T-helper 1 cell treated with Interleukin-12 subunit alpha and Interleukin-12 subunit beta and Interleukin-4 antibody, amounts not matched to agents 30 ng/mL and 1 ng/mL, for 36 hours (primary cell): ENCODE measurements at regions not wholly inside any gene's neighbourhood (a gene's known extent, or its start where the extent isn't known, plus 50 kb on each side); places are given as distances from the start of the nearest gene placed in this dataset.
"Not testable (repeated sequence)": the region's sequence is repeated elsewhere in the genome, so short reads cannot be mapped to it uniquely, and the experiment has no call there.

ENCODE experiments used
- intact Hi-C: fragments of 100-400 bp; cut with micrococcal nuclease; formaldehyde crosslinking; loops from one replicate; pipeline ENCODE4 v1.15.1; 2024

DNA sequence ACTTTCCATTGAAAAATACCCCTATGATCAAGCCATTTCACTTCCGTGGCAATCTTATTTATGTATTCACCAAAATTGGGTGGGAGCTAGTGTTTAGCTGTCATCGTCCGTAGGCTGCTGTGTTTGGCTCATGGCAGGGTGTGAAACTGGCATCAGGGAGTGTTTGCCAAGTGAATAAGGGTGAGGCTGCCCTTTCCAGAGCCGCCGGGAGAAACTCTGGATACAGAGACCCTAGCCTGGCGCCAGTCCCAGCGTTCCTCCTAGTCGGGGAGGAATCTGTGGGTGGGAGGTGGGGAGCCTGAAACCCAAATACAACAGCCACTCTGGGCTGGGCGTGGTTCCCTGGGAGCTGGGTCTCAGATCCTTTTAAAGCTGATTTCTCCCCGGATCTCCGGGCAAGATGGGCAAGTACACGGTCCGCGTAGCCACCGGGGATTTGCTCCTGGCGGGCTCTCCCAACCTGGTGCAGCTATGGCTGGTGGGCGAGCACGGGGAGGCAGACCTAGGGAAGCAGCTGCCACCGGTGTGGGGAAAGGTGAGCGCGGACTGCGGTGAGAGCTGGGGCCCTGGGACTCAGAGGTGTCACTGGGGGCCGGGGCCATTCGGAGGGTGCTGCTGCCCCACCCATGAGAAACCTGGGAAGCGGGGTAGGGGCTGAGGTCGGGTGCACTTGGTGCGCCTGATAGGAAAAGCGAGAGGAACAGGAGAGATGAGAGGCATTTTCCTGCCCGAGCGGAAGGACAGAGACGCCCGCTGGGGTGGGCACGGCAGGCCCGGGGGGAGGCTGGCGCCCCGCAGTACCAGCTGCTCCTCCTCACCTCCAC, 62.1 kb upstream of the TEKT1 start:
- intact Hi-C loops, result loop anchor here (2.0 kb wide), 1 partner anchor 51 kb away; no protein-coding TSS in a partner anchor

DNA sequence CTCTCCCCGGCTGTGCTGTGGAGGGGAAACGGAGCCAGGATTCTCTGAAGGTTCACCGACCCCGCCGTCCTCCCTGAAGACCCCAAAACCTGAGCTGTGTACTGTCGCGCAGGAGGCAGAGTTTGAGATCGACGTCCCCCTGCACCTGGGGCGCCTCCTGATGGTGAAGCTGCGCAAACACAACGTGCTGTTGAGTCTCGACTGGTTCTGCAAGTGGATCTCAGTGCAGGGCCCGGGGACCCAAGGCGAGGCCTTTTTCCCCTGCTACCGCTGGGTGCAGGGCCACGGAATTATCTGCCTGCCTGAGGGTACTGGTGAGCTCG, 62.6 kb upstream of the TEKT1 start:
- intact Hi-C loops, result loop anchor here (2.0 kb wide), 1 partner anchor 51 kb away; no protein-coding TSS in a partner anchor

DNA sequence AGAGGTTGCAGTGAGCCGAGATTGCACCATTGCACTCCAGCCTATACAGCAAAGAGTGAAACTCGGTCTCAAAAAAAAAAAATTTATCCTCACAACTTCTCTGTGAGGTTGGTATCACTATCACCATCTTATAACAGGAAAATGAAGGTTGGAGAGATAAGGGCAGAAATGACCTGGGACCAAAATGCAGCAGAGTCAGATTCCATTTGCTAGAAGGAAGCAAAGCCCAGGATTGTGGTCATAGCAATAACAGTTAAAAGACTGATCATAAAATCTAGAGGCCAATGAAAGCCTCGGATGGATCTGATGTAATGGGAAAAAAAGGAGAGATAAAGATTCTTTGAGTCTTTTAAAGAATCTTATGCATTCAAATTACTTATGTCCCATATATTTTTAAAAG, 69.6 kb upstream of the TEKT1 start:
- intact Hi-C loops, result no loop called here

DNA sequence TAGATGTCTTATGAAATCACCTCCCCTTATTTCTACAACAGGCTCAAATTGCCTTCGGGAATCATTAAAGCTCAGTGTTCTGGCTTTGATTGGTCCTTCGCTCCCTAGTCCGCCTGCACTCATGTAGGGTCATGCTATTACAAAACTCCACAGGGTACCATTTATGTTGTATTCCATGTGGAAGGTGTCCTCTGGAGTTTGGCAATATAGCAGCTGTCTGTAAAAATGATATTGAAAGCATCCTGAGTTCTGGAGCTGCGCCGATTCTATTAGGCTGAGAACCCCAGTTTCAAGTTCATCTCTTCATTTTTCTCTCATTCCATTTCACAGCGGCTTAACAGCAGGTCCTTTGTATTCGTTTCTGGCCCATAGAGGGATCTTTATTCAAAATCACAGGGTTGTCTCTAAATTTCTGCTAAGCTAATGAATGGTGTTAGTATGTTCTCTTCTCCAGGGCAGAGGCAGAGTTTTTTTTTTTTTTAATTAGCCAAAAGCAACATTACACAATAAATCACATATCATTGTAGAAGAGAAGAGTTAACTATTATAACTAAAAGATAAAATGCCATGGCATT, 71.9 kb upstream of the TEKT1 start:
- intact Hi-C loops, result no loop called here

DNA sequence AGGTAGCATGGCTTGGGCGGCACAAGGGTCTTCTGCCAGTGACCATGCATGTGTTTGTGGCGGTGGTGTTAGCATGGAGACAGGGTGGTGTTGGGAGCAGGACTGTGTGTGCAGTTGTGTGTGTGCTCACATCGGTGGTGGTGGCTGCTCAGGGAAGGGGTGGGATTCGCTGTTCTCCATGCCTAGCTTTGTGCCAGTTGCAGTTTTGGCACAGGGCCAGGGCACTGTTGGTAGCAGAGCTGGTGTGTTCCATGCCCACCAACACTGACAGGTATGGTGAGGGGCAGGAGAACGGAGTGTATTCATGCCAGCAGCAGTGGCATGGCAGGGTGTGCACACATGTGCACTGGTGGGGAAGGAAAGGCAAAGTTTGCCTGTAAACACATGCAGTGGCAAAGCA, 77.3 kb upstream of the TEKT1 start:
- intact Hi-C loops, result no loop called here

DNA sequence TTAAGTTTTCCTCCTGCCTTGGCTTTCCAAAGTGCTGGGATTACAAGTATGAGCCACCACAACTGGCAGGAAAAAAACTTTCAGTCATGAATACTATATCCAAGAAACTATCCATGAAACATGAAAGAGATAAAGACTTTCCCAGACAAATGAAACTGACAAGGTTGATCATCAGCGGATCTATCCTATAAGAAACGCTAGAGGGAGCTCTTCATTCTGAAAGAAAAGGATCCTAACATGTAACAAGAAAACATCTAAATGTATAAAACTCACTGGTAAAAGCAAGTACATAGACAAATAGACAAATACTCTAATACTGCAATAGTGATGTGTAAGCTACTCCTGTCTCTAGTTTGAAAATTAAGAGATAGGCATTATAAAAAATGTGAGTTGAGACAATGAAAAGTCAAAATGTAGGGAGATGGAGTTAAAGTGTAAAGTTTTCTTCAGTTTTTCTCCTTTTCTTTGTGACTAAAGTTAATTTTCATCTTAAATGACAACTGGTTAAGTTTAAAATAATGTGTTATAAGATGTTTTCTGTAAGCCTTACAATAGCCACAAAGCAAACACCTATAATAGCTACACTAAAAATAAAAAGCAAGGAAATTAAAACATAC, 79.6 kb upstream of the TEKT1 start:
- intact Hi-C loops, result loop anchor here (1.0 to 5.0 kb wide), 6 partner anchors 68 to 266 kb away; no protein-coding TSS in a partner anchor

DNA sequence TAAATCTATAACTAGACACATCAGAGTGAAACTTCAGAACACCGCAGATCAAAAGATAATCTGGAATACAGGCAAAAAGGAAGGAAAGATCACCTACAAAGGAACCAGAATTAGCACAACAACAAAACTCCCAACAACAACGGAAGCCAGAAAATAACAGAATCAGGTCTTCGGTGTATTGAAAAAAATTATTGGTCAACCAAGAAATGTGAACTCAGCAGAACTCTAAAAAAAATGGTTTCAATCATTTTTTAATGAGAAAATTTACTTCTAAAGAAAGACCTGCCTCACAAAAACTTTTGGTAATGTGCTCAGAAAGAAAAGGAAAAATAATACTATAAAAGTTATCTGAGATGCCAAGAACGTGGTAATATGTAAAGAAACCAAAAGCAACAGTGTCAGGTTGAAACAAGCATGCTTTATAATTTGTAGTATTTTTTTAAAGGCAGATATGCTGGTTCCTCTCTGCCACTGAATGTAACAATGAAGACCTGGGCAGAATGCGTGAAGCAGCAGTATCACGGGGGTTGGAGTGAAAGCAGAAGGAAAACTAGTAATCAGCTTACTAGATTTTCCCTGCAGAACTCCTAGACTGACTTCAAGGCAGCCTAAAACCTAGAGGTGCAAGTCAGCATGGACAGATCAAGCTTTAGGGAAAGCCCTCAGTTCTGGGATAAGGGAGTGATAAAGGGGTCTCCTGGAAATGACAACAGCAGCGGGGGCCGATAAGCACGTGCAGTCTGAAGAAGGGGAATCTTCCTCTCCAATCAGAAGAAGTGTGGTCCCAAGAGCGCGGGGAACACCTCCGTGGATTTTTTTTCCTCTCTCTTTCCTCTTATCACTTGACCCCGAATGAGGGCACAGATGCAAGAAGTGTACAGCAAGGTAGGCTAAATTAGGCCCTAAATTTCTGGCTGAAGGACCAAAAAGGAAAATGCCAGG, 80.9 kb upstream of the TEKT1 start:
- intact Hi-C loops, result loop anchor here (5.0 kb wide), 1 partner anchor 245 kb away; no protein-coding TSS in a partner anchor

DNA sequence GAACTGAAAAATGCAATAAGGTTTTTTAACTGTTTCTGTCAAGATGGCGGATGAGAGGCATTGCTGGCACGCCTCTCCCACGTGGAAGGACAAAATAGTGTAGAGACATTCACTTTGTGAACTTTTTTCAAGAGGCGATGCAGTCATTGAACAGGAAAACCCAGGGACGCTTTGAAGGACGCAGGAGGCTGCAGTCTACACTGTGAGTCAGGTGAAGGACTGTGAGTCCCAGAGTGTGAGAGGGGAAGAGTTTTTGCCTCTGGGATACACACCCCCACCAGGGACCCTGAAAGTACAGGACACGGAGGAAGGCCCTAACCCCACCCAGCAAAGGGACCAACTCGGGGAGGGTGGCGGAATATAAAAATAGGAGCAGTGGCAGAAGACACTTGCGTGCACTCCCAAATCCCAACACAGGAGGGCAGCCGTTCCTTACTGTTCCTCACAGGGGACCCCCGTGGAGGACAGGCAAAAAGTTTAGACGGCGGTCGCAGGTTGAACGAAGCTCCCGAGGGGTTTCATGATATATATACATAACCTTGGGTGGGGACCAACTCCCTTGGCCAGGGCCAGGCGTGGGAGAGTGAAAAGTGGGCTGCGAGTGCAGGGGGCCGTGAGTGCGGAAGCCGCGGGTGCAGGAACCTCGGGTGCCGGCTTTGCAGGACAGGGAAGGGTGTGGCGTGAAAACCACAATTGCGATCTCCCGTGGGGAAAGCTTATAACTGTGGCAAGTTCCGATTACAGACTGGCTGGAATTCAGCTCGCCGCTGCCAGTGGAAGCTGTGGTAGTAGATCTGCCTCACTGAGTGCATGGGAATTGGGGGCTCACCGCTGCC, 82.0 kb upstream of the ALOX12 start:
- intact Hi-C loops, result loop anchor here (5.0 kb wide), 1 partner anchor 247 kb away; no protein-coding TSS in a partner anchor

DNA sequence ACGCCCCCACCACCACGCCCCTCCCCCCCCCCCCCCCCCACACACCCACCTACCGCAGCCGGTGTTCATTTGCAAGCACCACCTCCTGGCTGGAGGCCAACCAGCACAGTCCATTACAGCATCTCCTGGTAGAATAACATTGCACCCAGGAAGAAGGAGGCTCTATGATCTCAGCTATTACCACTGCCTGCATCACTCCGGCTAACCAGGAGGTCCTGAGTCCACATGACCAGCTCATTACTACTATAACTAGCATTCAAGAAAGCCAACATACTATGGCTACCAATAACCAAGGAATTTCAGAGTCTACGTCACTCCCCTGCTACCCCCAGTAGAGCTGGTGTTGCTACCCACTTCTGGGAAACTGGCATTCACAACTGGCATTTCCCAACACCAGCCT, 81.1 kb upstream of the ALOX12 start:
- intact Hi-C loops, result loop anchor here (5.0 kb wide), 1 partner anchor 247 kb away; no protein-coding TSS in a partner anchor

DNA sequence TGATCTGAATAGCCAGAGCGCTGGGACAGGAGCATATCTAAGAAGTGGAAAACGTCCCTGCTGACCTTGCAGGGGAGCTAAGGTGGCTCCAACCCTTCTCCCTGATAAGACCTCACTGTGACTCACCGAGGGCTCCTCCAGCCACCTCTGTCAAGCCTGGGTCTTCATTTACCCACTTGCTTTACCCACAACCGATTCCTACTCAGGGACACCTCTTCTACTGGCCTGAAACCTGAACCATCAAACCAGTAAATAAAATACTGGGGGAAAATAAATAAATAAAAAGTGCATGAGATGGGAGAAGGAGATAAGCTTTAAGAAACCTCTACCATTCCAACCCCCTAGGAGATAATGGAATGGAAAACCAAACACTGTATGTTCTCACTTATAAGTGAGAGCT, 80.2 kb upstream of the ALOX12 start:
- intact Hi-C loops, result no loop called here

DNA sequence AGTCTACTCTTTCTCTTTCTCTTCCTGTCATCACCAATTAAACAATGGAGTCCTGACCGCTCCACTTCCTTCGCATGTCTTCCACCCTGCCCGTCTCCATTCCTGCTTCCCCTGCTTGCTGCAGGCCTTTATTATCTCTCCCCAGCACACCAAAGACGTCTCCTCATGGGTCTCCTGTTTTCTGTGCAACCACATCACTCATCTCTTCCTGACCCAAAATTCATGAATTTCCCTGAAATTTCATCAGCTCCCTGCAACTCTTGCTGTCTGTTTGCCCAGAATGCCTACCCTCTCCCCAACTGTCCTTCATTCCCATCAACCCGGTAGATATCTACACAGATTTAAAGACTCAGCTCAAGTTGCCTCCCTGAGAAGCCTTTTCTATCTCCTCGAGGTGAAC, 76.7 kb upstream of the ALOX12 start:
- intact Hi-C loops, result no loop called here

DNA sequence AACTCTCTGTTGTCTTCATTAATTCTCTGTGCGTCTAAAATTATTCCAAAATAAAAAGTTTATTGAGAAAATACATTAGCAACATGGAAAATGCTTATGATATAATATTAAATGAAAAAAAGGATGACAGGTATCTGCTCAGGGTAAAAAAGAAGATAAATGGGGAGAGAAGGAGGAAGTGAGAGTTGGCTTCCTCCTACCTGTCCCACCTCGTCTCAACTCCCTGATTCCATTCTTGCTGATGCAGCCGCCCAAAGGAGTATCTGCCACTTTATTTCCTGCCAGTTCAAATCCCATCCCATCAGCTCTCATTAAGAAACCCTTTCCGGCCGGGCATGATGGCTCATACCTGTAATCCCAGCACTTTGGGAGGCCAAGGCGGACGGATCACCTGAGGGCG, 72.5 kb upstream of the ALOX12 start:
- intact Hi-C loops, result no loop called here

DNA sequence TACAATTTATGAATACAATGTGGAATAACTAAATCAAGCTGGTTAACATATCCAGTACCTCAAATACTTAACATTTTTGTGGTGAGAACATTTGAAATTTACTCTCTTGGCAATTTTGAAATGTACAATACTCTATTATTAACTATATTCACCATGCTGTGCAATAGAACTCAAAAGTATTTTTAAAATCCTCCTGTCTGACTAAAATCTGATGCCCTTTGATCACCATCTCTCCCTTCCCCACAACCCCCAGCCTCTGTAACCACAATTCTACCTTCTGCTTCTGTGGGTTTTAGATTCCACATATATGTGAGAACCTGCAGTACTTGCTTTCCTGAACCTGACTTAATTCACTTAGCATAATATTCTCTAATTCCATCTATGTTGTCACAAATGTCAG, 71.6 kb upstream of the ALOX12 start:
- intact Hi-C loops, result no loop called here

DNA sequence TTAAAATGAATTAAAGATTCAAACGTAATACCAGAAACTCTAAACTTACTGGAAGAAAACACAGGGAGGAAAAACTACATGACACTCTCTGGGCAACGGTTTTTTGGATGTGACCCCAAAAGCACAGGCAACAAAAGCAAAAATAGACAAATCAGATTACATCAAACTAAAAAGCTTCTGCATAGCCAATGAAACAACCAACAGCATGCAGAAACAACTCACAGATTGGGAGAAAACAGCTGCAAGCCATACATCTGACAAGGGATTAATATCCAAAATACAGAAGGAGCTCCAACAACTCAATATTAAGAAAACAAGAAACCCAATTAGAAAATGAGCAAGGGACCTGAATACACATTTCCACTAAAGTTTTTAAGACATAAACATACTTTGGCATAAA, 69.2 kb upstream of the ALOX12 start:
- intact Hi-C loops, result no loop called here

DNA sequence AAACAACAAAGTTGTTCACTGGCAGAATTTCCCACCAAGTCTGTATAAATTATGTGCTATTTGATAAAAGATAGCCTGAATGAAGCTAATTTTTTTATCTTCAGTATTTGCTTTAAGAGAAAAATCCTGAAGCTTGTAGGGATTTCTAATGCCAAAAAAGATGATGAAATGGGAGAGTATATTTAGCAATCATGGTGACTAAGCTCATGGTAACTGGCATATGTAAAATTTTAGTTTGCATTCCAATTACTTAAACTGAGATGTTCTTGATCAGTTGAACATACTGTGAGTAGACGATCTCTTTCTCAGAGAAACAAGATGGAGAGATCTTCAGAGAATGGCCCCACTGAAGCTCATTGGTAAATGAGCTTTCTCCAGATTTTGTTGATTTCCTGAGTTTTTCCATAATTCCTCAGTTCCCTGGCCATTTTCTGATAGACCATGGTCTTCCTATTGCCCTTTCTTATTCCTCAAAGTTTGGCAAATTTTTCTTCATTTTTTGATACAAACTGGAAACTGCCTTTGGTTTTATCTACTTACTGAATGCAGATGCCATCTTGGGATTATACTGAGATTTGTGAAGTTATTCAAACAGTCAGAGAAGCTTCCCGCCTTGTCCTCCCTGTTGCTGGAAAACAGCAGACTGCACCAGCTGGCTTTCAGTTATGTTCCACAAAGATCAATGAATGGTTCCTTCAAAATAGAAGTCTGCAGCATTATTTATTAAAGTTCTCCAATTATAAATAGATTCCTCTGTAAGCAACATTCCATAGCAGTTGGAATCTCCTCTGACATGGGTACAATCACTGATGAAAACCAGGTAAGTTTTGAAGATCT, 68.3 kb upstream of the ALOX12 start:
- intact Hi-C loops, result no loop called here

DNA sequence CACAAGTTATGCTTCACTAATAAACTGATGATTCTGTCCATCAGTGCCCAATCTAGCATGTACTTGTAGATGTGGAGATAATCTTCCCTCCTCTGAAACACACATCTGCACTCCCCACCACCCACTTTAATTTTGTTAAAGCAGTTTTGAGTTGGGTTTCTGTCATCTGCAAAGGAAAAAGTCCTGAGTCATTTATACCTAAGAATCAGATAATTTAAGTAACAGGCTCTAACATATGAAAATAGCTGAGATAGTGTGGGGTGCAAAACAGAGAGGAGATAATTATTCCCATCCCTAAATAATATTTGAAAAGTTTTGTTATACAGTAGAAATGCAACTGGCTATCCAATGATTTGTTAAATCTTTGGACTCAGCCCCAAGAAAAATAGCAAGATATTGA, 67.7 kb upstream of the ALOX12 start:
- intact Hi-C loops, result no loop called here

DNA sequence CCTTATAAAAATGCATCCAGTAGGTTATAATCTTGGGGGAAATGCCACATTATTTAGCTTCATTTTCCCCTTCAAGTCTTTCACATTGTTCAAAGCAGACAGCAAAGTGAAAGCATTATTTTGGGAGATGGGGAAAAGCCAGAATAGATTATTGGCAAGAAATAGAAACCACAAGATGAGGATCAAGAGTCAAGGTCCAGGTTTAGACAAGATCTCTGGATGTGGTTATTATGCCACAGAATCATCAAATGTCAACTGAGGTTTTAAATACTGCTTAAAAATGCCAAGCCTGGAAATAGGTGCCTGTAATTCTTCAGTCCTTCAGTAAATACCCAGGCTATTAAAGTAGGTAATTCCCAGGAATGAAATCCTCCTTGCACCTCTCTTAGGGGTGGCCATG, 65.1 kb upstream of the ALOX12 start:
- intact Hi-C loops, result no loop called here

DNA sequence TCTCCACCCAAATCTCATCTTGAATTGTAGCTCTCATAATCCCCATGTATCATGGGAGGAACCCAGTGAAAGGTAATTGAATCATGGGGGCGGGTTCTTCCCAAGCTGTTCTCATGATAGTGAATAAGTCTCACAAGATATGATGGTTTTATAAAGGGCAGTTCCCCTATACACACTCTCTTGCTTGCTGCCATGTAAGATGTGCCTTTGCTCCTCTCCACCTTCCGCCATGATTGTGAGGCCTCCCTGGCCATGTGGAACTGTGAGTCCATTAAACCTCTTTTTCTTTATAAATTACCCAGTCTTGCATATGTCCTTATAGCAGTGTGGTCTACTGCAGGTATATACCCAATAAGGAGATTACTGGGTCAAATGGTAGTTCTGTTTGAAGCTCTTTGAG, 61.3 kb upstream of the ALOX12 start:
- intact Hi-C loops, result not testable (repeated sequence)

DNA sequence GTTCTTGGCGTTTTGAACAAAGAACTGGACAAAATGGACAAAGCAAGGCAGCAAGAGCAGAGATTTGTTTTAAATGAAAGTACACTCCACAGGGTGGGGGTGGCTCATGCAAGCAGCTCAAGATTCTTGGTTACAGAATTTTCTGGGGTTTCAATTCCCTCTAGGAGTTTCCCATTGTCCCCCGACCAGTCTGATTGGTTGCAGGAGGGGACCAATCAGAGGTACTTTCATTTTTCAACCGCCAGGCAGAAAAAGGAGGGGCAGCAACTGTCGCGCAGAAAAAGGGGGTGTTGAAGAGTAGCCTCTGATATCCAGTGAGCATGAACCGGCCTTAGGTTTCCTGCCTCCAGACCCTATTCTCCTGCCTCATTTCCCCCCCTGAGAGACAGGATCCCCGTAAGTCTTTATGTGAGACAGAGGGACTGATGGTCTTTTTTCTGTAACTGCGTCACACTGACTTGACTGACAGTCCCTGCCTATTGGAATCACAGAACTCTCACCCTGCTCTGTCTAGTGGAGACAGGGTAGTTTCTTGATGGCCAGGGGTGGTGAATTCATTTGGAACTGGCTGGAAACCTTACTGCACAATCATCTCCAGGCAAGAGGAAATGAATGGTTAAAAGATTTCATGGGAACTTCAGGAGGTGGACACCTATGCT, 59.4 kb upstream of the ALOX12 start:
- intact Hi-C loops, result no loop called here
